ENCODE measurements at regions not wholly inside any gene's neighbourhood (a gene's known extent, or its start where the extent isn't known, plus 50 kb on each side); places are given as distances from the start of the nearest gene placed in this dataset.

DNA sequence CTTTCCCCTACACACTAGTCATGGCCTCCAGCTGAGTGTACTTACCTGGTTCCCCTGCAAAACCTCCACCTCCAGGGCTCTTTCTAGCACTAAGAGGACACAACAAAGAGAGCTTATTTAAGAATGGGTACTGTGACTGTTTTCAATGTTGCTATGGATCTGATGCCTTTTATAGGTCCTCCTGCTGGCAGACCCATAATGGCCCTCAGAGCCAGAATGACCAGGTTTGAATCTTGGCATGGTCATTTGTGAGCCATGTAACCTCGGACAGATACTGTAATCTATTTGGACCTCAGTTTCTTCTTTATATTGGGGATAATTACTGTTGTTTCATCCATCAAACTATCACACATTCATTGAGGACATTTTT is 137.6 kb upstream of the USP24 start:
- no peaks in the 10 kb centered on the region for H3K27me3 ChIP-seq

DNA sequence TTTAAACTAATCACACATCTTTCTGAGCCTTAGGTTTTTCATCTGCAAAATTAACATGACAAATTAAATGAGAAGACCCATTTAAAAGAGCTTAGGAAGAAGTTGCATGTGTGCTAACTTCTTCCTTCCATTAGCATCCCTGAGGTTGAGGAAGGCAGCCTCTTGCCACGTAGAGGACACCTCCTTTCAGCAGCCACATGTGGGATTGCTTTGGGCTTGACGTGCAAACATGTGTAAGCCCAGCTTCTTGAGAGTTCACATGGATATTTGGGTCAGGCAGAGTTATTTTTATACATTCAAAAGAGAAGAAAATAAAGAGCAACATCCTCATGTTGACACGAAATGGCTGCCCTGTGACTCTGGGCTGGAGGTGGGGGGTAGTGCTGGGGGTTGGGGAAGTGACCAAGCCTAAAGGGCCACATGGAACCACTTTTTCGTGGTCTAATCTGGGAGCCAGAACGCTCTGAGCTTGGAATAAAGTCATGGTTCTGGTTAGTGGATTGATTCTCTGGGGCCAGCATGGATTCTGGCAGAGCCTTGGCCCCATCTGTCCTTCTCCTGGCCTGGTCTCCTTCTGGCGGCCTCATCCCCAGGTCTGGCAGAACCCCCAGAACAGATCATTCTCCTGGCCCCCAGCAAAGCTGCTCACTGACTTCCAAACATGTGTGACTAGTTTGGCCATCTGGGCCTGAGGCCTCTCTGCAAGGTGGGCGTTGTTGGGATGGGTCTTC is 137.1 kb upstream of the USP24 start:
- Histone ChIP-seq H3K36me3 (no peaks in the 10 kb centered on the region), H3K27ac (peak overlapping the region in 1 of 2 donors; percentile 18), H3K27me3 (no peaks in the 10 kb centered on the region), H3K4me3 (no peak overlapping the region), H3K4me1 (peaks cover 0 to 22% of the 10 kb centered on the region in 2 donors), H3K9me3 (no peaks in the 10 kb centered on the region)
- TF ChIP-seq, protein P1, sequence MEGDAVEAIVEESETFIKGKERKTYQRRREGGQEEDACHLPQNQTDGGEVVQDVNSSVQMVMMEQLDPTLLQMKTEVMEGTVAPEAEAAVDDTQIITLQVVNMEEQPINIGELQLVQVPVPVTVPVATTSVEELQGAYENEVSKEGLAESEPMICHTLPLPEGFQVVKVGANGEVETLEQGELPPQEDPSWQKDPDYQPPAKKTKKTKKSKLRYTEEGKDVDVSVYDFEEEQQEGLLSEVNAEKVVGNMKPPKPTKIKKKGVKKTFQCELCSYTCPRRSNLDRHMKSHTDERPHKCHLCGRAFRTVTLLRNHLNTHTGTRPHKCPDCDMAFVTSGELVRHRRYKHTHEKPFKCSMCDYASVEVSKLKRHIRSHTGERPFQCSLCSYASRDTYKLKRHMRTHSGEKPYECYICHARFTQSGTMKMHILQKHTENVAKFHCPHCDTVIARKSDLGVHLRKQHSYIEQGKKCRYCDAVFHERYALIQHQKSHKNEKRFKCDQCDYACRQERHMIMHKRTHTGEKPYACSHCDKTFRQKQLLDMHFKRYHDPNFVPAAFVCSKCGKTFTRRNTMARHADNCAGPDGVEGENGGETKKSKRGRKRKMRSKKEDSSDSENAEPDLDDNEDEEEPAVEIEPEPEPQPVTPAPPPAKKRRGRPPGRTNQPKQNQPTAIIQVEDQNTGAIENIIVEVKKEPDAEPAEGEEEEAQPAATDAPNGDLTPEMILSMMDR (IDR thresholded peaks at IDR 0.05) = no peak
- DNase-seq (ENCODE audit: low spot score) = no peak

More for the DNA sequence above, 137.6 kb upstream of the USP24 start:
- Histone ChIP-seq H3K4me1 (peaks cover 0 to 22% of the 10 kb centered on the region in 2 donors), H3K9me3 (no peaks in the 10 kb centered on the region), H3K27ac (peak overlapping the region in 1 of 2 donors; percentile 18), H3K36me3 (no peaks in the 10 kb centered on the region), H3K4me3 (no peak overlapping the region)
- DNase-seq (ENCODE audit: low spot score) = no peak
- TF ChIP-seq, protein P1 (IDR thresholded peaks at IDR 0.05) = no peak

DNA sequence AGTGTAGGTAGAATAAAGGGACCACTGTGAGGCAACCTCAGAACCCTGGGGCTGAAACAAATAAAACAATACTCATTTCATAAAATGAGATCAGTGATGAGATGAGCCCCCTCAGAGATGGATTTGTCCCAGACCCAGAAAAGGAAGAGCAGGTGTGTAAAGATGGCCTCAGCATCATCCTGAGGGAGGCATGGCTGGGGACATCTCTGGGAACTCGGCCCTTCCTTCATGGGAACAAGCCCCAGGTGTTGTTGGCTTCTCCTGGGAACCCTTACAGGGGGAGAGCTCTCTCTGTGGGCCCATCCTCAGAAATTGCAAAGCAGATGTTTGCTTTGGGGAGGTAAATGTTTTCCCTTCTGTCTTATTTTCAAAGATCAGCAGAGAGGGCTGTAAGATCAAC is 133.2 kb upstream of the USP24 start:
- H3K27me3 ChIP-seq = no peaks in the 10 kb centered on the region
- no peaks in the 10 kb centered on the region for H3K9me3 ChIP-seq
- H3K27ac ChIP-seq = no peak overlapping the region
- TF ChIP-seq, protein P1 (IDR thresholded peaks at IDR 0.05) = no peak
- no peaks in the 10 kb centered on the region for H3K36me3 ChIP-seq
- peaks cover 0 to 12% of the 10 kb centered on the region in 2 donors for H3K4me1 ChIP-seq
- no peak for DNase-seq (ENCODE audit: low spot score)
- H3K4me3 ChIP-seq = no peak overlapping the region

DNA sequence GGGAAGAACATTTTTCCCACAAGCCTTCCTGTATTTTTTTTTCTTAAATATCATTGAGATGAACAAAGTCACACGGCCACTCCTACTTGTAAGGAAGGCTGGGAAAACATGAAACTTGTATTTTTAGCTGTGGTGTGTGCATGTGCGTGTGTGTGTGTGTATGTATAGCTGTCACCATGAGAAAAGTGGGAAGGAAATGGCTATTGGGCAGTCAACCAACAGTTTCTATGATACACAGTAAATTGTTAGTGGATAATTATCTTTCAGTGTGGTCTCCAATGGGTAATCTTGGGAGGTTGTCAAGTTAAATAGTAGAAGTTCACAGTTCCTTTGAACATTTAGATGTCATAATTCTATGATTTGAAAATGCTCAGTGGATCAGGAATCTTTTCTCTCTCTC is 132.7 kb upstream of the USP24 start:
- H3K27me3 ChIP-seq = no peaks in the 10 kb centered on the region
- H3K36me3 ChIP-seq = no peaks in the 10 kb centered on the region
- TF ChIP-seq, protein P1 (IDR thresholded peaks at IDR 0.05) = no peak
- H3K9me3 ChIP-seq = no peaks in the 10 kb centered on the region
- no peak for DNase-seq (ENCODE audit: low spot score)
- peaks cover 0 to 7% of the 10 kb centered on the region in 2 donors for H3K4me1 ChIP-seq
- no peak overlapping the region for H3K27ac ChIP-seq
- H3K4me3 ChIP-seq = no peak overlapping the region

DNA sequence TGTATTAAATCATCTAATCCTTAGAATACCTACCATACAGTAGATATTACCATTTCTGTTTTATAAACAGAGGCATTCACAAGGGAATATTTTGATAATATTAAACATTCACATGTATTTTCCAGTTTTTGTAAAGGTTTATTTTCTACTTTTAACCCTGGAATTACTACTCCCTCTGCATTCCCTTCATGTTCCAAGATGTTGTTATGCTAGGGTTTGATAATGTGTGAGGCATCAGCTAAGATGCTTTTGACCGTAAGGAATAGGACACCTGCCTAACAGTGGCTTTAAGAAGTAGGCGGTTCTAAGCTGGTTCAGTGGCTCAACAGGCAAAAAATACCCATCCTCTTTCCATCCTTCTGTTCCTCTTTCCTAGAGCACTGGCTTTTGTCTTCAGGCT is 131.9 kb upstream of the USP24 start:
- peaks cover 0 to under 1% of the 10 kb centered on the region in 2 donors for H3K4me1 ChIP-seq
- H3K9me3 ChIP-seq = no peaks in the 10 kb centered on the region
- H3K4me3 ChIP-seq = no peak overlapping the region
- DNase-seq (ENCODE audit: low spot score) = no peak
- H3K27me3 ChIP-seq = no peaks in the 10 kb centered on the region
- TF ChIP-seq, protein P1 (IDR thresholded peaks at IDR 0.05) = no peak
- H3K36me3 ChIP-seq = no peaks in the 10 kb centered on the region
- H3K27ac ChIP-seq = no peak overlapping the region

DNA sequence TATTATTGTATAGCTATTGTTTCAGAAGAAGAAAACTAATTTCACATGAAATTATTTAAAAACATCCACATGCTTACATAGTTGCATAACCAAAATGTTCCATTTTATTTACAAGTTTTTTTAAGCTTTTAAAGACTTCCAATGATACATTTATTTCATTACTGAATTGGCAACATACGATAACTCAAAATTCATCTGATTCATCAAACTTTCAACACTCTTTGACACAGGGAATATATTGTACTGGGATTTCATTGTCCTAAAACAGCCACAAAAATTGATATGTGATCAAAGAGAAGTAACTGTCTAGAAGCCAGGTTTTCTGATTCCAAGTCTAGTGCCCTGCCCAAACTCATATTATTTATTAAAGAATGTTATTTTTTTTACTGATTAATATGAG is 131.4 kb upstream of the USP24 start:
- no peaks in the 10 kb centered on the region for H3K36me3 ChIP-seq
- H3K4me3 ChIP-seq = no peak overlapping the region
- H3K4me1 ChIP-seq = no peaks in the 10 kb centered on the region
- DNase-seq (ENCODE audit: low spot score) = no peak
- H3K27ac ChIP-seq = no peak overlapping the region
- H3K9me3 ChIP-seq = no peaks in the 10 kb centered on the region
- no peaks in the 10 kb centered on the region for H3K27me3 ChIP-seq
- TF ChIP-seq, protein P1 (IDR thresholded peaks at IDR 0.05) = no peak
